ENCODE measurements at regions not wholly inside any gene's neighbourhood (a gene's known extent, or its start where the extent isn't known, plus 50 kb on each side); places are given as distances from the start of the nearest gene placed in this dataset.

DNA sequence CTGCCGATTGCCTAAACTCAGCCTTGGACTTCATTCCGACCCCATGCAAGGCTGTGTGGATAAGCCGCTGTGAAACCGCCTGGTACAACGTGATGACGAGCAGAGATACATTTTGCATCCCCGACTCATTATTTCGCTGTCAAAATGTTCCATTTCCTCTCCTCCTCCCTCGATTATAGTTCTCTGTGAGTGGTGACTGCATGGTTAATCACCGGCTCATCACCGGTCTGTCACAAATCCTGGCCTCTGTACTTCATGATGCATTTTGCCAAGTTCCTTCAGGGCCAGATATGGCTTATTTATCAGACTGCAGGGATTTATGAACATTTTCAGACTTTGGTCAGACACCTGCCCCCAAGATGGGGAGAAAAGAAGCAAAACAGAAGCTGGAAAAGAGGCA, 461.6 kb upstream of the DPP6 start:
- TF ChIP-seq YY1 (IDR thresholded peaks at IDR 0.05; ENCODE audit: low read depth), result no peak
- TF ChIP-seq CREB1 (IDR thresholded peaks at IDR 0.05; ENCODE audit: low read depth), result no peak
- no peak for TF ChIP-seq USF1 (IDR thresholded peaks at IDR 0.05)
- TF ChIP-seq ZBTB7A (IDR thresholded peaks at IDR 0.05; ENCODE audit: low read depth), result no peak
- TF ChIP-seq FOXM1 (IDR thresholded peaks at IDR 0.05; ENCODE audit: borderline replicate concordance, low read depth), result no peak
- no peak for TF ChIP-seq TAF1 (IDR thresholded peaks at IDR 0.05; ENCODE audit: low read depth)
- no peak for TF ChIP-seq EGR1 (IDR thresholded peaks at IDR 0.05)
- TF ChIP-seq, protein P1, sequence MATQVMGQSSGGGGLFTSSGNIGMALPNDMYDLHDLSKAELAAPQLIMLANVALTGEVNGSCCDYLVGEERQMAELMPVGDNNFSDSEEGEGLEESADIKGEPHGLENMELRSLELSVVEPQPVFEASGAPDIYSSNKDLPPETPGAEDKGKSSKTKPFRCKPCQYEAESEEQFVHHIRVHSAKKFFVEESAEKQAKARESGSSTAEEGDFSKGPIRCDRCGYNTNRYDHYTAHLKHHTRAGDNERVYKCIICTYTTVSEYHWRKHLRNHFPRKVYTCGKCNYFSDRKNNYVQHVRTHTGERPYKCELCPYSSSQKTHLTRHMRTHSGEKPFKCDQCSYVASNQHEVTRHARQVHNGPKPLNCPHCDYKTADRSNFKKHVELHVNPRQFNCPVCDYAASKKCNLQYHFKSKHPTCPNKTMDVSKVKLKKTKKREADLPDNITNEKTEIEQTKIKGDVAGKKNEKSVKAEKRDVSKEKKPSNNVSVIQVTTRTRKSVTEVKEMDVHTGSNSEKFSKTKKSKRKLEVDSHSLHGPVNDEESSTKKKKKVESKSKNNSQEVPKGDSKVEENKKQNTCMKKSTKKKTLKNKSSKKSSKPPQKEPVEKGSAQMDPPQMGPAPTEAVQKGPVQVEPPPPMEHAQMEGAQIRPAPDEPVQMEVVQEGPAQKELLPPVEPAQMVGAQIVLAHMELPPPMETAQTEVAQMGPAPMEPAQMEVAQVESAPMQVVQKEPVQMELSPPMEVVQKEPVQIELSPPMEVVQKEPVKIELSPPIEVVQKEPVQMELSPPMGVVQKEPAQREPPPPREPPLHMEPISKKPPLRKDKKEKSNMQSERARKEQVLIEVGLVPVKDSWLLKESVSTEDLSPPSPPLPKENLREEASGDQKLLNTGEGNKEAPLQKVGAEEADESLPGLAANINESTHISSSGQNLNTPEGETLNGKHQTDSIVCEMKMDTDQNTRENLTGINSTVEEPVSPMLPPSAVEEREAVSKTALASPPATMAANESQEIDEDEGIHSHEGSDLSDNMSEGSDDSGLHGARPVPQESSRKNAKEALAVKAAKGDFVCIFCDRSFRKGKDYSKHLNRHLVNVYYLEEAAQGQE (IDR thresholded peaks at IDR 0.05; ENCODE audit: low read depth), result no peak
- no peak for TF ChIP-seq NFIC (IDR thresholded peaks at IDR 0.05)
- TF ChIP-seq EP300 (IDR thresholded peaks at IDR 0.05; ENCODE audit: borderline replicate concordance), result no peak
- TF ChIP-seq RAD21 (IDR thresholded peaks at IDR 0.05; ENCODE audit: low read depth), result no peak
- no peak for TF ChIP-seq TCF12 (IDR thresholded peaks at IDR 0.05; ENCODE audit: low read depth)
- TF ChIP-seq TEAD4 (IDR thresholded peaks at IDR 0.05), result no peak
- TF ChIP-seq MAX (IDR thresholded peaks at IDR 0.05), result no peak
- no peak for TF ChIP-seq CEBPB (IDR thresholded peaks at IDR 0.05)

GRCh38 chr7:153607354-153607753, 444.8 kb upstream of the DPP6 start:
- TF ChIP-seq NFIC (IDR thresholded peaks at IDR 0.05) (no peak), YY1 (IDR thresholded peaks at IDR 0.05; ENCODE audit: low read depth) (no peak), EP300 (IDR thresholded peaks at IDR 0.05; ENCODE audit: borderline replicate concordance) (no peak), MAX (IDR thresholded peaks at IDR 0.05) (no peak), TCF12 (IDR thresholded peaks at IDR 0.05; ENCODE audit: low read depth) (no peak), TEAD4 (IDR thresholded peaks at IDR 0.05) (no peak), ZBTB7A (IDR thresholded peaks at IDR 0.05; ENCODE audit: low read depth) (no peak), CREB1 (IDR thresholded peaks at IDR 0.05; ENCODE audit: low read depth) (no peak), EGR1 (IDR thresholded peaks at IDR 0.05) (no peak)
- TF ChIP-seq, protein P1 (IDR thresholded peaks at IDR 0.05; ENCODE audit: low read depth), result no peak

DNA sequence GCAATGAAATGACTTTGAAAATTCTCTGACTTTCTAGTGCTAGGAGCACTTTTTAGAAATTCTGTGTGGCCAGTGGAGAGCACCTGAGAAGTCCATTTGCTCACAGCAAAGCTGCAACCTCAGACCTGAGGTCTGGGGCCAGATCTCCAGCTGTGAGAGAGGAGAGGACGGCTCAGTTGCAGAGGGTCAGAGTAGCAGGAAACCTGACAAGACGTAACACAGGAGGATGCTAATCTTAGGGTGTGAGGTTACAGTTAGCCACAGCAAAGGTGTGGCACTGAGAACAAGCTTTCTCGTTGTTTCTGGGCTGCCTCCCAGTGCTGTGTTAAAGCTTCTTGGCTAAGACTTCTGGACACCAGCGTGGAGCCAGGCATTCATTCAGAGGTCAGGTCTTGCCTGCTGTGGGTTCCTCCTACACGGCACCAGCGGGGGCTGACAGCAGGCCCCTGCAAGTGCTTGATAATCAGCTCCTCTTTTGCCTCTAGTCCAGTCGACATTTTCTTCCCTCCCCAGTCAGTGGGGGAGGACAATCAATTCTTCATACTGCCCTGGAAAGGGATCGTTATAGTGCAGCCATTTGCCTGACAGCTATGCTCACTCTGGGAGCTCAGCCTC, 435.4 kb upstream of the DPP6 start:
- TF ChIP-seq TCF12 (IDR thresholded peaks at IDR 0.05; ENCODE audit: low read depth) (no peak), ZBTB7A (IDR thresholded peaks at IDR 0.05; ENCODE audit: low read depth) (no peak), USF1 (IDR thresholded peaks at IDR 0.05) (no peak), CREB1 (IDR thresholded peaks at IDR 0.05; ENCODE audit: low read depth) (no peak), YY1 (IDR thresholded peaks at IDR 0.05; ENCODE audit: low read depth) (no peak), MAX (IDR thresholded peaks at IDR 0.05) (no peak), NFIC (IDR thresholded peaks at IDR 0.05) (no peak), EP300 (IDR thresholded peaks at IDR 0.05; ENCODE audit: borderline replicate concordance) (no peak), RAD21 (IDR thresholded peaks at IDR 0.05; ENCODE audit: low read depth) (no peak), TAF1 (IDR thresholded peaks at IDR 0.05; ENCODE audit: low read depth) (no peak), CEBPB (IDR thresholded peaks at IDR 0.05) (no peak), FOXM1 (IDR thresholded peaks at IDR 0.05; ENCODE audit: borderline replicate concordance, low read depth) (no peak), TEAD4 (IDR thresholded peaks at IDR 0.05) (no peak)
- TF ChIP-seq, protein P1 (IDR thresholded peaks at IDR 0.05; ENCODE audit: low read depth), result no peak

DNA sequence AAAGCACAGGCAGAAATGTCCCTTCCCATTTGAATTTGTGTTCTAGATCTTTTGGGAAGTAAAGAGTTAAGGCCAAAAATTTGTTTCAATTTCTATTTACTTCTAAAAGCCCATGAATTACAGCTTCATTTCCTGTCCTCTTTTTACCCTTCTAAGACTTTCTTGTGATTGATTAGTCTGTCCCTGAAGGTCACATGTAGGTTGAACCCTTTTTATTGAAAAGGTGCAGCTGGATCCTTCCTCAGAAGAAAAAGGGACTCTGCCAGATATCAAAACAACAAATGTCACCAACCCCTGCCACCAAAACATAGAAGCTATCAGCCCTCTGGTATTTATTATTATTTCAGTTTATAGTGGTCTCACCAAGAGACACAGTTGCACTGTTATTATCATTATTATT, 424.9 kb upstream of the DPP6 start:
- no peak for TF ChIP-seq CREB1 (IDR thresholded peaks at IDR 0.05; ENCODE audit: low read depth)
